ENCODE measurements at regions not wholly inside any gene's neighbourhood (a gene's known extent, or its start where the extent isn't known, plus 50 kb on each side); places are given as distances from the start of the nearest gene placed in this dataset.
"Not testable (repeated sequence)": the region's sequence is repeated elsewhere in the genome, so short reads cannot be mapped to it uniquely, and the experiment has no call there.

DNA sequence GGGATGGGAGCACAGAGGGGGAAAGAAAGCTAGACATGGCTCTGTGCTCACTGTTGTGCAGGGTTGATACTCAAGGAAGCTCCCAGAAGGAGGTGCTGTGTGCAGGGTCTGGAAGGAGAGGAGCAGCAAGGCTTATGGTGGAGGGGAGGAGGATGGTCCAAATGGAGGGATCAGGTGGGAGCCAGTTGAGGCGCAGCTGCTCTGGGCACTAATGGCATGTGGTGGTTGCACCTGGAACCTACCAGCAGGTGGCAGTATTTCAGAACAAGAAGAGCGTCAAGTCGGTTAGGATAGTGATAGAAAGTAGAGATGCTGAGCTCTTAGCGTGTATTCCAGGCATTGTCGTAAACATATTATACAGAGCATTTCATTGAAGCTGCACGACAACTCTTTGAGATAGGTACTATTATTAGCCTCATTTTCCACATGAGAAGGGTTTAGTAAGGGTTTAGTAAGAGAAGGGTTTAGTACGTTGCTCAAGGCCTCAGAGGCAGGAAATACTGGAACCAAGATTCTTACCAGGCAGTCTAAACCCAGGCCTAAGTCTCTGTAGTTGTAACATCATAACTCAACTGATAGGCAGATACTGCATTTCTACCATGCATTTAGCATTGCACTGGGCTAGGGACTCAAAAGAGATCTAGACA is 223.7 kb downstream of the CYP26B1 start:
- peak; percentile 28 to 35 for DNase-seq (ENCODE audit: low read depth in 2 of 2)

DNA sequence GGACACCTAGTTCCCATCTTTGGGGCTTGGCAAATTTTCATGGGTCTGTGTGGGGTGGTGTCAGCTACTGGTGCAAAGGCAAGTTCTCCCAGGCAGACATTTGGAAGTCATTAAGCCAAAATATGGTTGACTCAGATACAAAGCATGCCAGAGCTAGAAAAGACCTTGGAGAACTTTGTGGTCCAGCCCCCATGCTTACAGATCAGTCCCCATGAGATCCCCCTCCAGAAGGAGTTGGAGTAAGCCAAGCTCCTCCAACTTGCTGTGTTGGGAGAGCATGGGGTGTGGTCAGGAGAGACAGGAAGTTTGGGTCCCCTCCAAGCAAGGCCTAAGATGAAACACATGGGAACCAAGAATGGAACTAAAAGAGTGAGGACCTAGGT is 224.5 kb downstream of the CYP26B1 start:
- DNase-seq (ENCODE audit: low read depth in 2 of 2) = no peak

GRCh38 chr2:71922499-71923142 is 225.0 kb downstream of the CYP26B1 start:
- no peak for DNase-seq (ENCODE audit: low read depth in 2 of 2)

- no peak for DNase-seq (ENCODE audit: low read depth in 2 of 2)
Measured at GRCh38 chr2:71922091-71922490, 225.6 kb downstream of the CYP26B1 start.

GRCh38 chr2:71920819-71921218 is 226.8 kb downstream of the CYP26B1 start:
- not testable (repeated sequence) for DNase-seq (ENCODE audit: low read depth in 2 of 2)

- no peak for DNase-seq (ENCODE audit: low read depth in 2 of 2)
Measured at GRCh38 chr2:71919708-71920107, 228.0 kb downstream of the CYP26B1 start.

- DNase-seq (ENCODE audit: low read depth in 2 of 2) = no peak
Measured at GRCh38 chr2:71910277-71910676, 237.4 kb downstream of the CYP26B1 start.

GRCh38 chr2:71908798-71909197 is 238.9 kb downstream of the CYP26B1 start:
- no peak for DNase-seq (ENCODE audit: low read depth in 2 of 2)

GRCh38 chr2:71907503-71907902 is 240.2 kb downstream of the CYP26B1 start:
- no peak for DNase-seq (ENCODE audit: low read depth in 2 of 2)

GRCh38 chr2:71906357-71906973 is 241.2 kb downstream of the CYP26B1 start:
- no peak for DNase-seq (ENCODE audit: low read depth in 2 of 2)

- DNase-seq (ENCODE audit: low read depth in 2 of 2) = no peak
Measured at GRCh38 chr2:71905205-71905604, 242.5 kb downstream of the CYP26B1 start.

DNA sequence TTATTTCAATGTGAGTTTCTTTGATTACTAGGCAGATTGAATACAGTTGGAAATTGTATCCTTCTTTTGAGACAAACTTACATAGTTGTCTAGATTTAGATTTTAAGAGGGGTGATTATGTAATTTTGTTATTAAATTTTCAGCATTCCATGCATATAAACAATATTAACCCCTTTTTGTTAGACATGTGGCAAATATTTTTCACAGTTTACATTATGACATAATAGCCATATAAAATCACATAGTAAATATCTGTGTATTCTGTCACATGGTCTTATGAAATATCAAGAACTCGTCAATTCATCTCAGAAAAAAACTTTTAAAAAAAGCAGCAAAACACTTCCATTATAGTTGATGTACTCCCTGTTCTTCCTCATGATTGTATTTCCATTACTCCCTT is 243.8 kb downstream of the CYP26B1 start:
- DNase-seq (ENCODE audit: low read depth in 2 of 2) = no peak

- no peak for DNase-seq (ENCODE audit: low read depth in 2 of 2)
Measured at GRCh38 chr2:71901466-71901865, 246.2 kb downstream of the CYP26B1 start.

DNA sequence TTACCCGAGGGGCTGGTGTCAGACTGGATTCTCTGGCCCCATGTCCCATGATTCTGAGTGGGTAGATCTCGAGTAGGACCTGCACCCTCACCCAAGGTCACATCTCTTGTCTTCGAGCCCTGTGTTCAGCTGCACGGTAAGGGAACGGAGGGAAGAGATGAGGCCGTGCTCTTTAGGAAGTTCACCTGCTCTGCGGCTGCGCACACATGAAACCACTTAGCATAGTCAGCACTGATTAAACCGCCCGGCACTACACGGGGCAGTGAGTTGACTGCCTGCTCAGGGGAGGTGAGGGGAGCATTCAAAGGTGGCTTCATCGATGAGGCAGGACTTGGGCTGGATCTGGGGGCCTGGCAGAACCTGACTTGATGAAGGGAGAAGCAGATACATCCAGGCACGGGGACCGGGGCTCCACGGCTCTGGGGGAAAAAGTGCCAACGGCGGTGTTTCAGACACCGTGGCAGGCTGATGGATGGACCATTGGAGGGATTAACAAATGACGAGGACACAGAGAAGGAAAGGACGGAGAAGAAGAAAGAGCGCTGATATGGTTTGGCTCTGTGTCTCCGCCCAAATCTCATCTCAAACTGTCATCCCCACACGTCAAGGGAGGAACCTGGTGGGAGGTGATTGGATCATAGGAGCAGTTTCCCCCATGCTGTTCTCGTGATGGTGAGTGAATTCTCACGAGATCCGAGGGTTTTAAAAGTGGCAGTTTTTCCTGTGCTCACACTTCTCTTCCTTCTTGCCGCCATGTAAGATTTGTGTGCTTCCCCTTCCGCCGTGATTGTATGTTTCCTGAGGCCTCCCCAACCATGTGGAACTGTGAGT is 248.6 kb downstream of the CYP26B1 start:
- DNase-seq (ENCODE audit: low read depth in 2 of 2) = no peak

DNA sequence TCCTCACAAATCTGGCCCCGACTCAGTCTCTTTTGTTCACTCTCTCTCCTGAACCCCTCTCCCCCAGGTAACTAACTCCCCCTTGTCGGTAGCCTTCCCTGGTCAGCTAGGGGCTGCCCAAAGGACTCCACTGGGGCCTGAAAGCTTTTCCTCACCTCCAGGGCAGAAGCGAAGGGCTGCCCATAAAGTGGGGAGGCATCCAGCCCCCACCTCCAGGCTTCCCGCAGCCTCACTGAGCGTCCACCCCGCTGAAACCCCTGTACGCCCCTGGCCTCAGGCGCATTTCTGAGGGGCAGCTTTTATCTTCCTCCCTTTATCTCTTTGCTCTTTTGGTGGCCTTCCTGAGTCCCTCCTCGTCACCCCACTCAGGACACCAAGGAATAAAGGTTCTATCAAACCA is 249.3 kb downstream of the CYP26B1 start:
- no peak for DNase-seq (ENCODE audit: low read depth in 2 of 2)

DNA sequence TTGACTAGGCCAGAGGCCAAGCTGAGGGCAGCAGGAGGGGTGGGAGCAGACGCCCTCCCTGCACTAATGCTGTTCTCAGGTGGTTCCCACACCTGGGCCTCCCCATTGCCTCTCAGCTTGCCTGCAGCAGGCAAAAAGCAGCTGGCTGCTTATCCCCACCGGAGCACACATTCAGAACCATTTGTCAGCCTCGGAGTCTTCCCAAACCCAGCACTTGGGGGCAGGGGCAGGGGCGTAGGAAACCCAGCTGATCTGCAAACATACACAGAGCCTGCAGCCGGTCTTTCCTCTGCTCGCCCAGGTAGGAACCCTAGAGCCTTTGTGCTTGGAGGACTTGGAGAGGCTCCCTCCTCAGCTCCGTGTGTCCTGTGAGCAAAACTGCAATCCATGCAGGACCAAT is 249.8 kb downstream of the CYP26B1 start:
- DNase-seq (ENCODE audit: low read depth in 2 of 2) = no peak

- no peak for DNase-seq (ENCODE audit: low read depth in 2 of 2)
Measured at GRCh38 chr2:71897137-71897480, 250.6 kb downstream of the CYP26B1 start.

- DNase-seq (ENCODE audit: low read depth in 2 of 2) = no peak
Measured at GRCh38 chr2:71896385-71897136, 251.1 kb downstream of the CYP26B1 start.

GRCh38 chr2:71895320-71896161 is 252.1 kb downstream of the CYP26B1 start:
- DNase-seq (ENCODE audit: low read depth in 2 of 2) = no peak

- DNase-seq (ENCODE audit: low read depth in 2 of 2) = no peak
Measured at GRCh38 chr2:71894261-71894660, 253.4 kb downstream of the CYP26B1 start.

DNA sequence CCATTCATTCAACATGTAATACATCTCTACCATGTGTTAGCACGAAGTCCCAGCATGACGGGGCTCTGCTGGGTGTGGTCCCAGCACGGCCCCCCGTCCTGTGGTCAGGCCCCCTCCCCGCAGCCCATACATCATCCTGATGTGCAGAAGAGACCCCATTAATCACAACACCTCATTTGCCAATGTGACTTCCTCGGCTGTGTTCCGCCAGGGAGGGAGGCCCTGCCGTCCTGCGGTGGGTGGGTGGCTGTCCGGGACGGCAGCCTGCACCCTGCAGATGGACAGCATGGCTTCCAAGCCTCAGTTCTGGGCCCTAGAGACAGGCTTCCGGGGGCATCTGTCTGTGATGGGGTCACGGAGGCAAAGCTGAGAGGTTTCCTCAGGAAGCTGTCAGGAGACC is 254.0 kb downstream of the CYP26B1 start:
- DNase-seq (ENCODE audit: low read depth in 2 of 2) = no peak
